ENCODE measurements at regions not wholly inside any gene's neighbourhood (a gene's known extent, or its start where the extent isn't known, plus 50 kb on each side); places are given as distances from the start of the nearest gene placed in this dataset.

- DNase-seq: no peak
Measured at GRCh38 chr10:62869958-62870357, 53.8 kb upstream of the EGR2 start.

- no peak for DNase-seq
Measured at GRCh38 chr10:62866941-62867340, 50.8 kb upstream of the EGR2 start.

GRCh38 chr10:62866451-62866850 lies 50.3 kb upstream of the EGR2 start:
- no peak for DNase-seq
